ENCODE measurements at regions not wholly inside any gene's neighbourhood (a gene's known extent, or its start where the extent isn't known, plus 50 kb on each side); places are given as distances from the start of the nearest gene placed in this dataset.

- no peaks in the 10 kb centered on the region for H3K79me2 ChIP-seq (ENCODE audit: insufficient read depth, low read length)
- intact Hi-C loops (cut with micrococcal nuclease): no loop called here
- H3K27ac ChIP-seq (ENCODE audit: low read depth, low read length): no peak overlapping the region
- no peak overlapping the region for H2AFZ ChIP-seq (ENCODE audit: low read depth, low read length, poor library complexity, severe bottlenecking)
- BruUV-seq (replicated peaks): no TSS peak
- DNase-seq (ENCODE audit: low read depth, low spot score) (no peak), ATAC-seq (no peak)
- H3K4me2 ChIP-seq (ENCODE audit: low read length): no peak overlapping the region
- 0 out of 2 replicates have a peak, but pooled peaks cover 12% of the 10 kb centered on the region for H3K27me3 ChIP-seq (ENCODE audit: insufficient read depth, low read length)
- no peaks in the 10 kb centered on the region for H3K4me1 ChIP-seq (ENCODE audit: control insufficient read depth in 1 of 2, insufficient read depth in 2 of 2, low read length in 2 of 2)
- ChIA-PET POLR2A (no interaction called here), RAD21 (ENCODE audit: low non-redundant PET in 1 of 2, low total read pairs in 2 of 2, uncharacterized antibody in 2 of 2, unreplicated experiment in 2 of 2) (no interaction called here), CTCF (no interaction called here)
- H3K9ac ChIP-seq (ENCODE audit: low read length): no peak overlapping the region
- no peaks in the 10 kb centered on the region for H3K36me3 ChIP-seq (ENCODE audit: control insufficient read depth in 1 of 2, insufficient read depth in 2 of 2, low read length in 2 of 2)
- H3K4me3 ChIP-seq (replicated peaks in 1 of 2; ENCODE audit: low read depth in 1 of 2, low read length in 2 of 2): no peak overlapping the region
- no peaks in the 10 kb centered on the region for H3K9me2 ChIP-seq (ENCODE audit: insufficient read depth)
- no peak for TF ChIP-seq CTCF (IDR thresholded peaks at IDR 0.05 in 2 of 3, conservative IDR thresholded peaks at IDR 0.05 in 1 of 3; ENCODE audit: borderline replicate concordance in 1 of 3, insufficient read depth in 1 of 3, low read depth in 2 of 3, low read length in 2 of 3)
- no peaks in the 10 kb centered on the region for H4K20me1 ChIP-seq (ENCODE audit: insufficient read depth)
- no peaks in the 10 kb centered on the region for H3K9me3 ChIP-seq (ENCODE audit: control insufficient read depth in 1 of 2, insufficient read depth in 1 of 2, low read depth in 1 of 2, low read length in 2 of 2)
These were observed 180.2 kb upstream of the CDH5 start for GRCh38 chr16:66186251-66186785.

- Histone ChIP-seq H3K9me3 (ENCODE audit: control insufficient read depth in 1 of 2, insufficient read depth in 1 of 2, low read depth in 1 of 2, low read length in 2 of 2) (no peaks in the 10 kb centered on the region), H3K9ac (ENCODE audit: low read length) (no peak overlapping the region), H3K4me1 (ENCODE audit: control insufficient read depth in 1 of 2, insufficient read depth in 2 of 2, low read length in 2 of 2) (no peaks in the 10 kb centered on the region), H3K36me3 (ENCODE audit: control insufficient read depth in 1 of 2, insufficient read depth in 2 of 2, low read length in 2 of 2) (no peaks in the 10 kb centered on the region), H3K79me2 (ENCODE audit: insufficient read depth, low read length) (no peaks in the 10 kb centered on the region), H2AFZ (ENCODE audit: low read depth, low read length, poor library complexity, severe bottlenecking) (no peak overlapping the region), H3K27ac (ENCODE audit: low read depth, low read length) (no peak overlapping the region), H3K27me3 (ENCODE audit: insufficient read depth, low read length) (0 out of 2 replicates have a peak, but pooled peaks cover 12% of the 10 kb centered on the region), H3K4me2 (ENCODE audit: low read length) (no peak overlapping the region), H3K9me2 (ENCODE audit: insufficient read depth) (no peaks in the 10 kb centered on the region), H4K20me1 (ENCODE audit: insufficient read depth) (no peaks in the 10 kb centered on the region), H3K4me3 (replicated peaks in 1 of 2; ENCODE audit: low read depth in 1 of 2, low read length in 2 of 2) (no peak overlapping the region)
- CTCF ChIA-PET: no interaction called here
- TF ChIP-seq EGR1 (IDR thresholded peaks at IDR 0.05; ENCODE audit: low read depth) (no peak), ZBTB33 (IDR thresholded peaks at IDR 0.05; ENCODE audit: extremely low read depth, insufficient replicate concordance, low read length) (no peak)
- BruUV-seq (replicated peaks): no TSS peak
- DNase-seq (ENCODE audit: low read depth, low spot score) (no peak), ATAC-seq (no peak)
- RAD21 ChIA-PET (ENCODE audit: low non-redundant PET in 1 of 2, low total read pairs in 2 of 2, uncharacterized antibody in 2 of 2, unreplicated experiment in 2 of 2): no interaction called here
- intact Hi-C loops (cut with micrococcal nuclease): no loop called here
- POLR2A ChIA-PET: no interaction called here
These were observed 183.9 kb upstream of the CDH5 start for GRCh38 chr16:66182592-66182991.
